ENCODE measurements at regions not wholly inside any gene's neighbourhood (a gene's known extent, or its start where the extent isn't known, plus 50 kb on each side); places are given as distances from the start of the nearest gene placed in this dataset.

DNA sequence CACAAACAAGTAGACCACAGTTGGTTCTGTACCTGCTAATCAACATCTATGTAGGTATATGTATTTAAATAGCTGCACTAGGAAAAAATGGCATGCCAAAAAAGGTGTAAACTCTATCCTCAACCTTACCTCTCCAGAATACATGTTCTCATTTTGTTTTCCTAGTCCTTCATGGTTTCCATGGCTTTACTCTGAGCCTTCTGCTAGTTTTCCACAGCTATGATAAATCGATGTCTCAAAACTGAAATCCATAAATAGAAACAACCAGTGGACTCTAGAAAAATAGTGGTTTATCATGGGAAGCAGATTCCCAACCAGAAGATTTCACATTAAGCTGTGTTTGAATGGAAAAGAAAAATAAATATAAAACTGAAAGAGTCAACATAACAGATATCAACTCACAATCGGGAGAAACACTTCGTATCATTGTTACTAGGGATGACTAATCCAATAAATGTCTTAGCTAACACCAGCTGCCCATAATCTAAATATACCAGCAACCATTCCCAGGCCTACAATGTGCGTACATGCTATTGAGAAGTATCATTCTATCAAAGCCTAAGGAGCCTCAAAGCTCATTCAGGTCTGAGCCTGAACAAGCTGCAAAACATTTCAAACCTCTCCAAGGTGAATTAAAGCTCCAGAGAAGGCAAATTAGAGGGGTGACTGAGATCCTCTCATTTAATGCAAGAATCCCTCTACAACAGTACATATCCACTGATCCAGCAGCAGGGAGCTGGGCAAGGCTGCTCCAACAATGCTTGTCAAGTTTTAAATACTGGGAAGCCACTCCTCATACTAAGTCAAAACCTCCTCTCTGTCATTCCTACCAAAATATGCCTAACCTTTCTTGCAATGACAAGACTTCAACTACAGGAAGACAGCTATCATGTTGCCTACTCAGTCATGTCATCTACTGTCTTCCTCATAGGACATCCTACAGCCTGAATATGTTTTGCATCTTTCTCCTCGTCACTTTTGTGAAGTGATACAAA, 90.2 kb downstream of the KCTD12 start:
- no peak for DNase-seq (ENCODE audit: low read depth)

GRCh38 chr13:76792731-76793347, 93.4 kb downstream of the KCTD12 start:
- no peak for DNase-seq (ENCODE audit: low read depth)

- DNase-seq (ENCODE audit: low read depth), result no peak
Measured at GRCh38 chr13:76790980-76791819, 95.0 kb downstream of the KCTD12 start.

- DNase-seq (ENCODE audit: low read depth), result no peak
Measured at GRCh38 chr13:76790526-76790925, 95.7 kb downstream of the KCTD12 start.

GRCh38 chr13:76783798-76784197, 102.4 kb downstream of the KCTD12 start:
- DNase-seq (ENCODE audit: low read depth), result no peak

- DNase-seq (ENCODE audit: low read depth), result no peak
Measured at GRCh38 chr13:76778853-76779252, 107.4 kb downstream of the KCTD12 start.

GRCh38 chr13:76777096-76777495, 109.1 kb downstream of the KCTD12 start:
- DNase-seq (ENCODE audit: low read depth), result no peak

DNA sequence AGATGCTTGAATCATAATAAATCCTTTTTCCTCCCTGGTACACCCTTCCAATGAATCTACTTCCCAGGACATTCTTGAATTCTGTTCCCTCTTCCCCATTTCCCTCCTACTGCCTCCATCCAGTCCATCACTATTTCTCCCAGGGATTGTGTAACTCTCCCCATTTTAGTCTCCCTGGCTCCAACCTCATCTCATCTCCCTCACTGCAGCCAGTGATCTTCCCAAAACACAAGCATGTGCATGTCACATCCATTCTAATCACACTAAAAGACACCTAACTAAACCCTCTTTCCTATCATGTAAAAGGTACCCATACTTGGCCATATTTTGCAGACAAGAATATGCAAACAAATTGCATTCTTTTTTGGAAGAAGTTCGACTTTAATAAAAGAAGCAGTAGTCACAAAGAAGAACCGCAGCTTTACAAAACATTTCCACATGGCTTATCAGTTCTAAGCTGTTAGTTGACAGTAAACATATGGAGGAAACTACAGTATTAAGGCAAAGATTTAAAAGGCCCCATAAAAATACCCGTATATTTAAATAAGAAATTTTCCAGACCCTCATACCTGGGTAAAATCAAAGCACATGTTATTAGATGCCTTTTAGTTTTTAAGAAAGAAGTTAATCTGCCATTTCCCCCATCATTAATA, 111.0 kb downstream of the KCTD12 start:
- DNase-seq (ENCODE audit: low read depth), result no peak

GRCh38 chr13:76773448-76774094, 112.6 kb downstream of the KCTD12 start:
- no peak for DNase-seq (ENCODE audit: low read depth)

DNA sequence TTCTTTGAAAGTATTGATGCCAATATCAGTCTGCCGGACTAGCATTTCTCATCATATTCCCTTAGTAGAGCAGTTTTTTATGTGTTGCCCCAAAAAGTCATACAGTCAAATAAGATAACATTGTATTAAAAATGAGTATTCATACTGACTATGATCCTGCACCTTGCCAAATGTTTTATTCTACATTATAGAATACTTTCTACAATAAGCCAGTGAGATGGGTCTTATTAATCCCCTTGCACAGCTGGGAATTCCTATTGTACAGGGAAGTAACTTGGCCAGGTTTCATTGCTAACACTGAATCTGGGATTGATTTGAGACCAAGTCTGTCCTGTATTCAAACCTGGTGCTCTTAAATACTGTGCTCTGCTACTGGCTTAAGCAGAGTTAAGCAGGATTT, 114.0 kb downstream of the KCTD12 start:
- no peak for DNase-seq (ENCODE audit: low read depth)

- DNase-seq (ENCODE audit: low read depth), result no peak
Measured at GRCh38 chr13:76769271-76769791, 116.9 kb downstream of the KCTD12 start.

- DNase-seq (ENCODE audit: low read depth), result no peak
Measured at GRCh38 chr13:76768384-76768783, 117.8 kb downstream of the KCTD12 start.

DNA sequence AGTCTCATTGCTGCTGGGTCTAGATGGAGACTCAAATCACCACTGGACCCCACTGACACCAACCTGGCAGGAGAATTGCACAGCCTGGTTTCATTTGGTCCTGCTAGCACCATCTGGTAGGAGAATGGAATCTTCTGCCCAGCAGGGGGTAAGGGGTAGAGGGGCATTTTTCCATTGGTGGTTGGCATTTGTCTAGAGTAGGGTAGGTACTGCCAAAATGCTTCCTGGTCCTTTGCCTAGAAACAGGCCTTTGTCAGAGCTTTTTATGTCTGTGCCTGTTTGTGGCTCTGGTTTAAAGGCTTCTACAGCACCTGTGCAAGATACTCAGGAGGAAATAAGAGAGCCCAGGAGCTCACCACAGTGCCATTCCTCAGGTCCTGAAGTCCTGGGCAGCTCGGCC, 121.3 kb downstream of the KCTD12 start:
- no peak for DNase-seq (ENCODE audit: low read depth)

DNA sequence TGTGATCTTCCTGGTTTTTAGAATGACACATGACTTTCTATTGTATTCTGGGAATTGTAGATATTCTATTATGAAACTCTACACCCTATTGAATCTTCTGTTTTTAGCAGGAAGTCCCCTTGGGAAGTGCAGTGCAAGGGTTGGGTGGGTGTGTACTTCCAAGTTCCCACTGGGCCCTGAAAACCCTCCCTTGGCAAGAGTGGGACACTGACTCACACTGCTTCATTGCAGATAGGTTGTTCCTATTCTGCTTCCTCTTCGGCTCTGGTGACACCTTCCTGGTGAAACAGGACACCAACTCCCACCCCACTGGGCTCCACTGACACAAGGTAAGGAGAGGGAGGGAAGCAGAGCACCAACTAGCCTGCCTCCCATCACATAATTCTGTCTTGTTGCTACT, 121.8 kb downstream of the KCTD12 start:
- DNase-seq (ENCODE audit: low read depth), result no peak

GRCh38 chr13:76762721-76763120, 123.5 kb downstream of the KCTD12 start:
- no peak for DNase-seq (ENCODE audit: low read depth)

GRCh38 chr13:76759877-76760276, 126.3 kb downstream of the KCTD12 start:
- DNase-seq (ENCODE audit: low read depth), result no peak

DNA sequence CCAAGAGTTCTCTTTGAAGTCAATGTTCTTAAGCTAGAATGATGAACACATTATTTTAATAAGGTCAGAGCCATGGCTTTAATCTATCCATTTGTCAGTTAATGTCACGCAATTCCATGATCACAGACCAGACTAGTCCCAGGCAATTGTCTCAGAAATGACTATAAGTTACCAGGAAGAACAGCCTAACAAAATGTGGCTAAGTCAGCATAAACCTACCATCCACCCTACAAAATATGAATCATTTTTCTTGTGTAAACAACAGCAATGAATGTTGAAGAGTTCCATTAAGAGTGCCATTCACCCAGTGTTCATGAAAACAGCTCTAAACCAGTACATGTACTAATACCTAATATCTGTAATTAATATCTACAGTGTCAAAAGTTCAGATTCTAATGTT, 127.5 kb downstream of the KCTD12 start:
- no peak for DNase-seq (ENCODE audit: low read depth)

DNA sequence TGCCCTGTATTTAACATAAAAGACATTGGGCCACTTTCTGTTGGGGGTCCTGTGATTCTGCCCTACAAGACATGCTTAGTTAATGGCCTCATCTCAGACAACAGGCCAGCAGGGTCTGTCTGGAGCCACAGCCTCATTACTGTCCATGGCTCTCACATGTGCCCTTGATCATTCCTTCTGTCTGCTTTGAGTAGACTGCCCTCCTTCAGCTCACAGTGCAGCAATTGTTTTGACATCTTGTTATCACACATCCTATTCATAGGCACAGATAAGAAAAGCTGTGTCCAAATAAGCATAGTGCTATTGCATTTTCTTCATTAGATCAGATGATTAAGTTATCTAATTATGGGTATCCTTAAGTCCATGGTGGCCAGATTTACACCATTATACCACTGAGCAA, 127.9 kb downstream of the KCTD12 start:
- DNase-seq (ENCODE audit: low read depth), result no peak

DNA sequence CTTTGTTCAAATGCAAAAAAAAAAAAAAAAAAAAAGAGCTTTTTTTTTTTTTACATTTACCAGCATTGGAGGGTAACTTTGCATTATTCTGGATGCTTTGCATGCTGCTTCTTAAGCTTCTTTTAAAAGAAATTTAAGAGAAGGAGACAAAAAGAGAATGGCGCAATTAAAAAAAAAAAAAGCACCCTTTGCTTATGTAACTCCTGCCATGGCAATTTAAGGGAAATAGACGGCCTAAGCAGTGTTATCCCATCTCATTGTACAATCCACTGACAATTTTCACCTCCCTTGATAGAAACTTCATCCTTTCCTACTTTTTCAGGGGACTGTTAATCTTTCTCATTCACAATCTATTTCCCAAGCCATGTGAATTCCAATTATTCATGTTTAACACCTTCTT, 129.8 kb downstream of the KCTD12 start:
- no peak for DNase-seq (ENCODE audit: low read depth)

GRCh38 chr13:76754414-76754813, 131.8 kb downstream of the KCTD12 start:
- DNase-seq (ENCODE audit: low read depth), result no peak

- no peak for DNase-seq (ENCODE audit: low read depth)
Measured at GRCh38 chr13:76751278-76751677, 134.9 kb downstream of the KCTD12 start.
